IgD-negative memory B cell (primary cell): ENCODE measurements at regions not wholly inside any gene's neighbourhood (a gene's known extent, or its start where the extent isn't known, plus 50 kb on each side); places are given as distances from the start of the nearest gene placed in this dataset.

Experiments
- H3K27ac Mint-ChIP-seq, 3 donors: one replicate each; pipeline ENCODE4 v1.8.0; 2020 to 2022; ENCODE audit warnings: mild to moderate bottlenecking in 3 of 3, mixed read lengths in 3 of 3, moderate library complexity in 1 of 3
- H3K27me3 Mint-ChIP-seq: one replicate; pipeline ENCODE4 v1.8.0; 2021; ENCODE audit warnings: mixed read lengths
- H3K36me3 Mint-ChIP-seq: one replicate; pipeline ENCODE4 v1.8.0; 2020; ENCODE audit warnings: mild to moderate bottlenecking, mixed read lengths
- H3K4me1 Mint-ChIP-seq, 3 donors: one replicate each; pipeline ENCODE4 v1.8.0; 2020 to 2022; ENCODE audit warnings: mixed read lengths in 3 of 3, mild to moderate bottlenecking in 1 of 3
- H3K4me3 Mint-ChIP-seq, 4 donors: one replicate each; pipeline ENCODE4 v1.8.0; 2020 to 2022; ENCODE audit warnings: mild to moderate bottlenecking in 4 of 4, mixed read lengths in 4 of 4, moderate library complexity in 3 of 4
- H3K9me3 Mint-ChIP-seq, 3 donors: one replicate each; pipeline ENCODE4 v1.8.0; 2020 to 2021; ENCODE audit warnings: mixed read lengths in 3 of 3, mild to moderate bottlenecking in 1 of 3

GRCh38 chr7:46550864-46551263, 629.8 kb upstream of the IGFBP3 start:
- Mint-ChIP-seq H3K36me3 (no peaks in the 10 kb centered on the region), H3K27me3 (no peaks in the 10 kb centered on the region), H3K4me3 (no peak overlapping the region), H3K27ac (no peak overlapping the region), H3K4me1 (no peaks in the 10 kb centered on the region), H3K9me3 (peaks cover 2 to 5% (median 3%) of the 10 kb centered on the region in 3 donors)

- H3K4me1 Mint-ChIP-seq: no peaks in the 10 kb centered on the region
- peaks cover 2 to 5% (median 3%) of the 10 kb centered on the region in 3 donors for H3K9me3 Mint-ChIP-seq
- no peak overlapping the region for H3K27ac Mint-ChIP-seq
- H3K4me3 Mint-ChIP-seq: no peak overlapping the region
- no peaks in the 10 kb centered on the region for H3K27me3 Mint-ChIP-seq
- H3K36me3 Mint-ChIP-seq: no peaks in the 10 kb centered on the region
These were observed 629.0 kb upstream of the IGFBP3 start for GRCh38 chr7:46549892-46550639.

- Mint-ChIP-seq H3K36me3 (no peaks in the 10 kb centered on the region), H3K4me3 (no peak overlapping the region)
These were observed 628.3 kb upstream of the IGFBP3 start for GRCh38 chr7:46549347-46549746.

GRCh38 chr7:46547044-46547443, 626.0 kb upstream of the IGFBP3 start:
- Mint-ChIP-seq H3K9me3 (peaks cover 0 to 3% (median 1%) of the 10 kb centered on the region in 3 donors), H3K4me1 (no peaks in the 10 kb centered on the region), H3K36me3 (no peaks in the 10 kb centered on the region), H3K4me3 (no peak overlapping the region), H3K27ac (no peak overlapping the region), H3K27me3 (no peaks in the 10 kb centered on the region)

More at GRCh38 chr7:46549347-46549746, 628.3 kb upstream of the IGFBP3 start:
- Mint-ChIP-seq H3K9me3 (peaks cover 2 to 5% (median 3%) of the 10 kb centered on the region in 3 donors), H3K4me1 (no peaks in the 10 kb centered on the region), H3K27ac (no peak overlapping the region), H3K27me3 (no peaks in the 10 kb centered on the region)

GRCh38 chr7:46545790-46546189, 624.7 kb upstream of the IGFBP3 start:
- no peak overlapping the region for H3K27ac Mint-ChIP-seq
- no peaks in the 10 kb centered on the region for H3K27me3 Mint-ChIP-seq
- H3K4me1 Mint-ChIP-seq: no peaks in the 10 kb centered on the region
- peaks cover 0 to 3% (median 1%) of the 10 kb centered on the region in 3 donors for H3K9me3 Mint-ChIP-seq
- H3K4me3 Mint-ChIP-seq: no peak overlapping the region
- no peaks in the 10 kb centered on the region for H3K36me3 Mint-ChIP-seq

- Mint-ChIP-seq H3K36me3 (no peaks in the 10 kb centered on the region), H3K27ac (no peak overlapping the region), H3K9me3 (peaks cover under 1 to 3% (median 1%) of the 10 kb centered on the region in 3 donors), H3K4me1 (no peaks in the 10 kb centered on the region), H3K4me3 (no peak overlapping the region), H3K27me3 (no peaks in the 10 kb centered on the region)
These were observed 623.4 kb upstream of the IGFBP3 start for GRCh38 chr7:46544396-46545008.

GRCh38 chr7:46542076-46542475, 621.0 kb upstream of the IGFBP3 start:
- H3K9me3 Mint-ChIP-seq: peaks cover 0 to 2% (median under 1%) of the 10 kb centered on the region in 3 donors
- H3K27me3 Mint-ChIP-seq: no peaks in the 10 kb centered on the region
- H3K4me3 Mint-ChIP-seq: no peak overlapping the region
- no peaks in the 10 kb centered on the region for H3K36me3 Mint-ChIP-seq
- H3K27ac Mint-ChIP-seq: no peak overlapping the region
- H3K4me1 Mint-ChIP-seq: no peaks in the 10 kb centered on the region

GRCh38 chr7:46539892-46540483, 618.9 kb upstream of the IGFBP3 start:
- Mint-ChIP-seq H3K4me1 (no peaks in the 10 kb centered on the region), H3K36me3 (no peaks in the 10 kb centered on the region), H3K9me3 (peaks cover 0 to 2% (median 0%) of the 10 kb centered on the region in 3 donors), H3K4me3 (no peak overlapping the region), H3K27me3 (no peaks in the 10 kb centered on the region), H3K27ac (no peak overlapping the region)

- Mint-ChIP-seq H3K27ac (no peak overlapping the region), H3K27me3 (no peaks in the 10 kb centered on the region), H3K36me3 (no peaks in the 10 kb centered on the region), H3K4me3 (no peak overlapping the region), H3K9me3 (peaks cover 0 to 2% (median 0%) of the 10 kb centered on the region in 3 donors), H3K4me1 (no peaks in the 10 kb centered on the region)
These were observed 616.3 kb upstream of the IGFBP3 start for GRCh38 chr7:46537191-46537905.

GRCh38 chr7:46534664-46535588, 613.9 kb upstream of the IGFBP3 start:
- Mint-ChIP-seq H3K36me3 (no peaks in the 10 kb centered on the region), H3K27me3 (no peaks in the 10 kb centered on the region), H3K27ac (no peak overlapping the region)

GRCh38 chr7:46533946-46534345, 612.9 kb upstream of the IGFBP3 start:
- no peaks in the 10 kb centered on the region for H3K4me1 Mint-ChIP-seq
- no peaks in the 10 kb centered on the region for H3K27me3 Mint-ChIP-seq
- H3K9me3 Mint-ChIP-seq: peaks cover 0 to 2% (median 0%) of the 10 kb centered on the region in 3 donors
- no peaks in the 10 kb centered on the region for H3K36me3 Mint-ChIP-seq
- H3K27ac Mint-ChIP-seq: no peak overlapping the region
- H3K4me3 Mint-ChIP-seq: peak overlapping the region in 1 of 4 donors; percentile 9

More at GRCh38 chr7:46534664-46535588, 613.9 kb upstream of the IGFBP3 start:
- Mint-ChIP-seq H3K4me1 (no peaks in the 10 kb centered on the region), H3K9me3 (peaks cover 0 to 2% (median 0%) of the 10 kb centered on the region in 3 donors), H3K4me3 (no peak overlapping the region)

- no peaks in the 10 kb centered on the region for H3K4me1 Mint-ChIP-seq
- H3K9me3 Mint-ChIP-seq: peaks cover 0 to 9% (median 0%) of the 10 kb centered on the region in 3 donors
- H3K27ac Mint-ChIP-seq: no peak overlapping the region
- no peak overlapping the region for H3K4me3 Mint-ChIP-seq
- no peaks in the 10 kb centered on the region for H3K27me3 Mint-ChIP-seq
- no peaks in the 10 kb centered on the region for H3K36me3 Mint-ChIP-seq
These were observed 611.5 kb upstream of the IGFBP3 start for GRCh38 chr7:46532571-46532970.

GRCh38 chr7:46530081-46530750, 609.1 kb upstream of the IGFBP3 start:
- Mint-ChIP-seq H3K4me1 (no peaks in the 10 kb centered on the region), H3K4me3 (no peak overlapping the region), H3K36me3 (no peaks in the 10 kb centered on the region)

GRCh38 chr7:46527360-46527759, 606.3 kb upstream of the IGFBP3 start:
- H3K27ac Mint-ChIP-seq: no peak overlapping the region
- no peaks in the 10 kb centered on the region for H3K27me3 Mint-ChIP-seq
- peaks cover 1 to 9% (median 2%) of the 10 kb centered on the region in 3 donors for H3K9me3 Mint-ChIP-seq
- no peak overlapping the region for H3K4me3 Mint-ChIP-seq
- H3K36me3 Mint-ChIP-seq: no peaks in the 10 kb centered on the region
- no peaks in the 10 kb centered on the region for H3K4me1 Mint-ChIP-seq

More at GRCh38 chr7:46530081-46530750, 609.1 kb upstream of the IGFBP3 start:
- Mint-ChIP-seq H3K27me3 (no peaks in the 10 kb centered on the region), H3K27ac (no peak overlapping the region), H3K9me3 (peaks cover 0 to 9% (median 0%) of the 10 kb centered on the region in 3 donors)
